H1 (cell line): ENCODE measurements at regions not wholly inside any gene's neighbourhood (a gene's known extent, or its start where the extent isn't known, plus 50 kb on each side); places are given as distances from the start of the nearest gene placed in this dataset.

Experiments
- CTCF ChIA-PET: fragments of 300-600 bp; sonication (Branson Sonifier 250); formaldehyde crosslinking; loops from one replicate; lab custom pipeline; 2021; ENCODE audit not compliant: partially characterized antibody; lab: Charles Lee
- POLR2A ChIA-PET: fragments of 300-600 bp; sonication (Branson Sonifier 250); formaldehyde crosslinking; loops from one replicate; lab custom pipeline; 2021; ENCODE audit warnings: inconsistent platforms; ENCODE audit not compliant: partially characterized antibody; lab: Charles Lee
- DNase-seq, 2 experiments: peaks; one replicate each; pipeline versions ENCODE4 v3.0.0 to v3.0.0-alpha.2; 2010 to 2022; ENCODE audit warnings: low spot score in 2 of 2, low read depth in 1 of 2, mixed read lengths in 1 of 2
- FAIRE-seq: peaks from 2 replicates; lab custom pipeline; 2011; peaks lifted over from hg19 to GRCh38; lab: Jason Lieb, UNC
- H2AFZ ChIP-seq: 2 replicates; pipeline ENCODE4 v1.8.1; 2012; ENCODE audit warnings: low read length, inconsistent platforms
- H2AK5ac ChIP-seq: 2 replicates; pipeline ENCODE4 v1.6.1; 2013; ENCODE audit warnings: low read depth, low read length
- H2BK120ac ChIP-seq: replicated peaks from 2 replicates; pipeline ENCODE3; 2013; ENCODE audit warnings: low read depth, low read length, inconsistent platforms
- H2BK12ac ChIP-seq: 2 replicates; pipeline ENCODE4 v1.6.1; 2013; ENCODE audit warnings: low read depth, low read length
- H2BK15ac ChIP-seq: 2 replicates; pipeline ENCODE4 v1.6.1; 2013; ENCODE audit warnings: low read length
- H2BK20ac ChIP-seq: 2 replicates; pipeline ENCODE4 v1.6.1; 2013; ENCODE audit warnings: low read length
- H2BK5ac ChIP-seq: 2 replicates; pipeline ENCODE4 v1.6.1; 2013; ENCODE audit warnings: low read depth, low read length
- H3K14ac ChIP-seq: 2 replicates; pipeline ENCODE4 v1.6.1; 2013; ENCODE audit warnings: inconsistent platforms; ENCODE audit not compliant: insufficient read length
- H3K18ac ChIP-seq: 2 replicates; pipeline ENCODE4 v1.6.1; 2013; ENCODE audit warnings: low read length; ENCODE audit errors: extremely low read depth
- H3K23ac ChIP-seq: 2 replicates; pipeline ENCODE4 v1.6.1; 2013; ENCODE audit warnings: inconsistent platforms; ENCODE audit not compliant: insufficient read length
- H3K23me2 ChIP-seq: 2 replicates; pipeline ENCODE4 v1.6.1; 2013; ENCODE audit warnings: low read depth, low read length
- H3K27ac ChIP-seq: 2 replicates; pipeline ENCODE4 v1.6.1; 2011; ENCODE audit warnings: low read depth, low read length, inconsistent platforms
- H3K27me3 ChIP-seq, 4 experiments: replicated peaks in 1 of 4; 1 replicate in 1 of 4; 2 replicates in 3 of 4; pipeline versions ENCODE4 v1.6.1 to v1.8.1; 2011 to 2013; ENCODE audit warnings: low read length in 3 of 4, mild to moderate bottlenecking in 3 of 4, inconsistent platforms in 2 of 4, mixed read lengths in 2 of 4, moderate library complexity in 1 of 4; ENCODE audit not compliant: control insufficient read depth in 3 of 4, insufficient read depth in 3 of 4; ENCODE audit errors: extremely low read depth in 1 of 4
- H3K36me3 ChIP-seq, 4 experiments: 2 replicates each; pipeline versions ENCODE4 v1.6.1 to v1.8.1; 2011 to 2013; ENCODE audit warnings: mild to moderate bottlenecking in 4 of 4, low read length in 3 of 4, moderate library complexity in 2 of 4, control low read depth in 1 of 4, inconsistent platforms in 1 of 4; ENCODE audit not compliant: insufficient read depth in 4 of 4, control insufficient read depth in 2 of 4
- H3K4ac ChIP-seq: replicated peaks from 2 replicates; pipeline ENCODE3; 2013; ENCODE audit warnings: low read length, low read depth, mixed read lengths, inconsistent platforms; ENCODE audit not compliant: insufficient read length
- H3K4me1 ChIP-seq, 4 experiments: replicated peaks in 1 of 4; 1 replicate in 1 of 4; 2 replicates in 3 of 4; pipeline versions ENCODE4 v1.6.1 to v1.8.1; 2011 to 2013; ENCODE audit warnings: low read length in 3 of 4, inconsistent platforms in 2 of 4, mixed read lengths in 1 of 4; ENCODE audit not compliant: insufficient read depth in 4 of 4, control insufficient read depth in 3 of 4
- H3K4me2 ChIP-seq, 2 experiments: 2 replicates each; pipeline versions ENCODE4 v1.6.1 to v1.8.1; 2011 to 2013; ENCODE audit warnings: low read depth in 2 of 2, low read length in 2 of 2, control low read depth in 1 of 2, inconsistent platforms in 1 of 2, mild to moderate bottlenecking in 1 of 2; ENCODE audit not compliant: insufficient read depth in 1 of 2
- H3K4me3 ChIP-seq, 4 experiments: fragments of 200-600, 300-600 bp in 1 of 4; sonication (generic), shearing (Covaris generic), sonication (Bioruptor Twin) in 1 of 4; 2 replicates each; pipeline versions ENCODE4 v1.5.1 to v1.8.1; 2011 to 2016; ENCODE audit warnings: low read length in 4 of 4, low read depth in 3 of 4, control low read depth in 2 of 4, inconsistent platforms in 2 of 4, mild to moderate bottlenecking in 2 of 4, mixed read lengths in 1 of 4, moderate library complexity in 1 of 4; ENCODE audit not compliant: insufficient read depth in 2 of 4; ENCODE audit errors: extremely low read depth in 1 of 4
- H3K56ac ChIP-seq: replicated peaks from 2 replicates; pipeline ENCODE3; 2013; ENCODE audit warnings: low read depth, mild to moderate bottlenecking, mixed read lengths, low read length, inconsistent platforms; ENCODE audit not compliant: insufficient read length
- H3K79me1 ChIP-seq: 2 replicates; pipeline ENCODE4 v1.6.1; 2013; ENCODE audit warnings: low read depth, low read length, control low read depth
- H3K79me2 ChIP-seq, 2 experiments: 2 replicates each; pipeline versions ENCODE4 v1.6.1 to v1.8.1; 2012 to 2013; ENCODE audit warnings: low read length in 2 of 2, mild to moderate bottlenecking in 2 of 2, inconsistent platforms in 1 of 2; ENCODE audit not compliant: insufficient read depth in 2 of 2, control insufficient read depth in 1 of 2
- H3K9ac ChIP-seq, 4 experiments: replicated peaks in 1 of 4; 1 replicate in 1 of 4; 2 replicates in 3 of 4; pipeline versions ENCODE4 v1.6.1 to v1.8.1; 2011 to 2013; ENCODE audit warnings: low read depth in 3 of 4, low read length in 3 of 4, control low read depth in 2 of 4, mild to moderate bottlenecking in 2 of 4, moderate library complexity in 2 of 4, inconsistent platforms in 1 of 4; ENCODE audit errors: extremely low read depth in 1 of 4
- H3K9me3 ChIP-seq, 2 experiments: 2 replicates each; pipeline versions ENCODE4 v1.6.1 to v1.8.1; 2012 to 2013; ENCODE audit warnings: mild to moderate bottlenecking in 2 of 2, moderate library complexity in 2 of 2, control low read depth in 1 of 2, inconsistent platforms in 1 of 2, low read depth in 1 of 2, low read length in 1 of 2, mixed read lengths in 1 of 2; ENCODE audit not compliant: insufficient read depth in 2 of 2
- H4K20me1 ChIP-seq, 2 experiments: replicated peaks in 1 of 2; 2 replicates each; pipeline versions ENCODE3 to v1.8.1; 2011 to 2013; ENCODE audit warnings: inconsistent platforms in 2 of 2, low read length in 2 of 2, mild to moderate bottlenecking in 1 of 2; ENCODE audit not compliant: insufficient read depth in 2 of 2, control insufficient read depth in 1 of 2
- H4K5ac ChIP-seq: 2 replicates; pipeline ENCODE4 v1.6.1; 2013; ENCODE audit warnings: low read length, low read depth, mixed read lengths, inconsistent platforms; ENCODE audit not compliant: insufficient read length
- H4K8ac ChIP-seq: 2 replicates; pipeline ENCODE4 v1.8.0; 2013; ENCODE audit warnings: mild to moderate bottlenecking, moderate library complexity, low read length, inconsistent platforms; ENCODE audit not compliant: insufficient read depth; ENCODE audit errors: extremely low read depth
- H4K91ac ChIP-seq: replicated peaks from 2 replicates; pipeline ENCODE3; 2013; ENCODE audit warnings: low read length, mixed read lengths, inconsistent platforms; ENCODE audit not compliant: insufficient read length
- PHF8 ChIP-seq: fragments of 200-600 bp; sonication (generic); conservative IDR thresholded peaks from 2 replicates; pipeline ENCODE4 v1.7.1; 2012; ENCODE audit warnings: low read depth, mild to moderate bottlenecking, inconsistent platforms, low read length, moderate library complexity
- POLR2A ChIP-seq, 2 experiments: IDR thresholded peaks; 1 replicate in 1 of 2; 2 replicates in 1 of 2; pipeline ENCODE4 v1.6.1; 2011; ENCODE audit warnings: low read depth in 2 of 2, low read length in 2 of 2, mild to moderate bottlenecking in 2 of 2; ENCODE audit errors: control extremely low read depth in 1 of 2
- SRF ChIP-seq: IDR thresholded peaks from 2 replicates; pipeline ENCODE4 v1.6.1; 2011; ENCODE audit warnings: mild to moderate bottlenecking, low read depth, low read length, moderate library complexity
- TBP ChIP-seq: IDR thresholded peaks from 2 replicates; pipeline ENCODE4 v1.6.1; 2011; ENCODE audit warnings: low read depth, low read length, improper control_type of control experiment
- WGBS, 2 experiments: shearing (Covaris generic) in 1 of 2; methylation state at CpG; one replicate each; pipeline versions ENCODE4 v1.1.6 to v1.1.7; 2013 to 2015; ENCODE audit warnings: low lambda C conversion rate in 2 of 2, mixed read lengths in 2 of 2, inconsistent platforms in 1 of 2, low coverage in 1 of 2, missing lambda C conversion rate in 1 of 2; ENCODE audit not compliant: insufficient replicate concordance in 2 of 2, insufficient coverage in 1 of 2, insufficient read length in 1 of 2; ENCODE audit errors: extremely low coverage in 1 of 2, missing lambda C conversion rate in 1 of 2; 5-methylcytosine and 5-hydroxymethylcytosine counted together

- H3K79me1 ChIP-seq, result no peaks in the 10 kb centered on the region
- no peak overlapping the region for H3K9ac ChIP-seq
- no peaks in the 10 kb centered on the region for H3K9me3 ChIP-seq
- POLR2A ChIA-PET, result no interaction called here
- H3K27me3 ChIP-seq, result no peaks in the 10 kb centered on the region
- H3K23me2 ChIP-seq, result no peaks in the 10 kb centered on the region
- no peak overlapping the region for H4K8ac ChIP-seq
- no peak overlapping the region for H3K4me2 ChIP-seq
- no peak overlapping the region for H2BK20ac ChIP-seq
- no peak overlapping the region for H2BK5ac ChIP-seq
- no peak overlapping the region for H4K91ac ChIP-seq
- FAIRE-seq, result no peak
- H3K4me3 ChIP-seq, result no peak overlapping the region
- no peaks in the 10 kb centered on the region for H3K36me3 ChIP-seq
- H2AK5ac ChIP-seq, result no peak overlapping the region
- DNase-seq, result no peak
- H3K18ac ChIP-seq, result no peak overlapping the region
- H3K27ac ChIP-seq, result no peak overlapping the region
- H2BK12ac ChIP-seq, result no peak overlapping the region
- peaks cover 0 to 2% (median 0%) of the 10 kb centered on the region in 4 experiments; a peak in 1 of 7 replicates for H3K4me1 ChIP-seq
- H4K5ac ChIP-seq, result no peak overlapping the region
- H3K79me2 ChIP-seq, result no peaks in the 10 kb centered on the region
- CTCF ChIA-PET, result no interaction called here
- H3K56ac ChIP-seq, result no peak overlapping the region
- WGBS, 2 experiments, result 95% methylated on average over 3 of the region's 3 CpGs; no CpG with 5 or more reads in 1 of the 2 experiments
- H3K23ac ChIP-seq, result no peak overlapping the region
- no peak overlapping the region for H3K14ac ChIP-seq
- H2BK15ac ChIP-seq, result no peak overlapping the region
- H2AFZ ChIP-seq, result no peak overlapping the region
- no peaks in the 10 kb centered on the region for H4K20me1 ChIP-seq
- no peak overlapping the region for H2BK120ac ChIP-seq
- no peak overlapping the region for H3K4ac ChIP-seq
- TF ChIP-seq PHF8, result no peak
- no peak for TF ChIP-seq TBP
- no peak for TF ChIP-seq POLR2A (IDR thresholded peaks at IDR 0.05; ENCODE audit: control extremely low read depth in 1 of 2, low read depth in 2 of 2, low read length in 2 of 2)
- no peak for TF ChIP-seq SRF
Measured at GRCh38 chr6:164087870-164088269, 673.4 kb downstream of the QKI start.
